Endothelial cell of umbilical vein (primary cell): ENCODE measurements at regions not wholly inside any gene's neighbourhood (a gene's known extent, or its start where the extent isn't known, plus 50 kb on each side); places are given as distances from the start of the nearest gene placed in this dataset.

Source experiments
- BruUV-seq: library from RNA; stranded (reverse); fragments of 400-500 nt; replicated peaks from 2 replicates; lab custom pipeline; 2021; lab: Mats Ljungman, UMichigan
- CTCF ChIA-PET: fragments of 300-600, 350-600 bp; sonication (Branson Sonifier 250); formaldehyde crosslinking; loops from one replicate; lab custom pipeline; 2021; ENCODE audit warnings: antibody characterized with exemption, inconsistent platforms; lab: Charles Lee
- POLR2A ChIA-PET: fragments of 300-600, 350-600 bp; sonication (Branson Sonifier 250); formaldehyde crosslinking; loops from one replicate; lab custom pipeline; 2021; ENCODE audit warnings: antibody characterized with exemption, inconsistent platforms; lab: Charles Lee
- DNase-seq: peaks from one replicate; pipeline ENCODE4 v3.0.0-alpha.2; 2011; ENCODE audit warnings: low read depth, low spot score
- FAIRE-seq: peaks from 2 replicates; lab custom pipeline; 2011; peaks lifted over from hg19 to GRCh38; lab: Jason Lieb, UNC
- H2AFZ ChIP-seq: 2 replicates; pipeline ENCODE4 v1.6.0; 2012; ENCODE audit warnings: low read depth, low read length, control low read depth, inconsistent platforms
- H3K27ac ChIP-seq: 2 replicates; pipeline ENCODE4 v1.5.1; 2011; ENCODE audit warnings: low read depth, mild to moderate bottlenecking, control low read depth, low read length, moderate library complexity; ENCODE audit not compliant: insufficient read depth
- H3K27me3 ChIP-seq, 2 experiments: 2 replicates each; pipeline versions ENCODE4 v1.6.0 to v1.6.1; 2011; ENCODE audit warnings: low read length in 2 of 2, mixed read lengths in 1 of 2; ENCODE audit not compliant: control insufficient read depth in 2 of 2, insufficient read depth in 2 of 2
- H3K36me3 ChIP-seq, 2 experiments: 2 replicates in 1 of 2; 3 replicates in 1 of 2; pipeline ENCODE4 v1.5.1; 2011; ENCODE audit warnings: low read length in 2 of 2, mild to moderate bottlenecking in 1 of 2, moderate library complexity in 1 of 2; ENCODE audit not compliant: control insufficient read depth in 2 of 2, insufficient read depth in 2 of 2; ENCODE audit errors: extremely low read depth in 1 of 2
- H3K4me1 ChIP-seq: 3 replicates; pipeline ENCODE4 v1.5.1; 2011; ENCODE audit warnings: mild to moderate bottlenecking, low read length; ENCODE audit not compliant: control insufficient read depth, insufficient read depth; ENCODE audit errors: extremely low read depth
- H3K4me2 ChIP-seq: 2 replicates; pipeline ENCODE4 v1.6.1; 2011; ENCODE audit warnings: low read length, control low read depth, mixed read lengths; ENCODE audit not compliant: insufficient read depth
- H3K4me3 ChIP-seq, 3 experiments: fragments of 200-600 bp in 1 of 3; sonication (generic), shearing (Covaris generic) in 1 of 3; replicated peaks in 1 of 3; 2 replicates each; pipeline ENCODE4 v1.5.1; 2011 to 2016; ENCODE audit warnings: control low read depth in 3 of 3, low read length in 3 of 3, mild to moderate bottlenecking in 2 of 3, inconsistent platforms in 1 of 3, low read depth in 1 of 3, moderate library complexity in 1 of 3; ENCODE audit not compliant: insufficient read depth in 1 of 3
- H3K79me2 ChIP-seq: 2 replicates; pipeline ENCODE4 v1.6.0; 2012; ENCODE audit warnings: low read length, inconsistent platforms; ENCODE audit not compliant: control insufficient read depth, insufficient read depth
- H3K9ac ChIP-seq: replicated peaks from 2 replicates; pipeline ENCODE3; 2011; ENCODE audit warnings: low read length, control low read depth; ENCODE audit not compliant: insufficient read depth; ENCODE audit errors: extremely low read depth
- H3K9me1 ChIP-seq: replicated peaks from 3 replicates; pipeline ENCODE4 v1.6.0; 2011; ENCODE audit warnings: mild to moderate bottlenecking, low read length; ENCODE audit not compliant: control insufficient read depth, insufficient read depth; ENCODE audit errors: extremely low read depth
- H3K9me3 ChIP-seq: replicated peaks from 2 replicates; pipeline ENCODE4 v1.5.1; 2012; ENCODE audit warnings: low read length, inconsistent platforms; ENCODE audit not compliant: control insufficient read depth, insufficient read depth
- H4K20me1 ChIP-seq: replicated peaks from 2 replicates; pipeline ENCODE3; 2011; ENCODE audit warnings: mild to moderate bottlenecking, low read length; ENCODE audit not compliant: control insufficient read depth, insufficient read depth; ENCODE audit errors: extremely low read depth
- EZH2 ChIP-seq: IDR thresholded peaks from 2 replicates; pipeline ENCODE4 v1.6.1; 2012; ENCODE audit warnings: borderline replicate concordance, low read depth, mild to moderate bottlenecking, moderate library complexity, low read length, inconsistent platforms; ENCODE audit not compliant: severe bottlenecking
- FOS ChIP-seq: IDR thresholded peaks from 2 replicates; pipeline ENCODE4 v1.6.1; 2011; ENCODE audit warnings: mild to moderate bottlenecking, low read length, moderate library complexity, borderline replicate concordance; ENCODE audit not compliant: insufficient read depth
- GATA2 ChIP-seq: IDR thresholded peaks from 2 replicates; pipeline ENCODE4 v1.7.0; 2011; ENCODE audit warnings: low read depth, mild to moderate bottlenecking, moderate library complexity, mixed read lengths, low read length; ENCODE audit not compliant: insufficient read length, insufficient read depth
- JUN ChIP-seq: IDR thresholded peaks from 2 replicates; pipeline ENCODE4 v1.6.1; 2011; ENCODE audit warnings: borderline replicate concordance, low read depth; ENCODE audit not compliant: insufficient read length, insufficient read depth
- MYC ChIP-seq: IDR thresholded peaks from one replicate; pipeline ENCODE4 v1.6.1; 2011; ENCODE audit warnings: mild to moderate bottlenecking, low read depth, low read length
- POLR2A ChIP-seq: IDR thresholded peaks from 2 replicates; pipeline ENCODE4 v1.6.1; 2012; ENCODE audit warnings: low read depth, mild to moderate bottlenecking, control low read depth, low read length
- POLR2AphosphoS5 ChIP-seq: IDR thresholded peaks from 2 replicates; pipeline ENCODE4 v1.6.1; 2012; ENCODE audit warnings: low read depth, mild to moderate bottlenecking, control low read depth, low read length, moderate library complexity; ENCODE audit not compliant: insufficient read depth
- dilution Hi-C: fragments of 300-500 bp; cut with MboI; formaldehyde crosslinking; loops from one replicate; pipeline ENCODE4 v1.15.0; 2019; ENCODE audit warnings: low sequenced_read_pairs; ENCODE audit not compliant: extremely low pct_ligation_motif_present
- intact Hi-C: fragments of 100-400 bp; cut with micrococcal nuclease; formaldehyde crosslinking; loops from one replicate; pipeline ENCODE4 v1.10.0; 2022
- TF ChIP-seq, protein P1 (sequence below), 2 donors: IDR thresholded peaks; 1 replicate in 1 of 2; 2 replicates in 1 of 2; pipeline ENCODE4 v1.5.1; 2011; ENCODE audit warnings: low read length in 2 of 2, mild to moderate bottlenecking in 2 of 2, moderate library complexity in 2 of 2, control low read depth in 1 of 2, inconsistent platforms in 1 of 2, low read depth in 1 of 2; ENCODE audit not compliant: insufficient read depth in 1 of 2; ENCODE audit errors: extremely low read depth in 1 of 2
- TF ChIP-seq, protein P2 (sequence below): IDR thresholded peaks from 2 replicates; pipeline ENCODE4 v1.6.1; 2011; ENCODE audit not compliant: insufficient read depth, insufficient read length

DNA sequence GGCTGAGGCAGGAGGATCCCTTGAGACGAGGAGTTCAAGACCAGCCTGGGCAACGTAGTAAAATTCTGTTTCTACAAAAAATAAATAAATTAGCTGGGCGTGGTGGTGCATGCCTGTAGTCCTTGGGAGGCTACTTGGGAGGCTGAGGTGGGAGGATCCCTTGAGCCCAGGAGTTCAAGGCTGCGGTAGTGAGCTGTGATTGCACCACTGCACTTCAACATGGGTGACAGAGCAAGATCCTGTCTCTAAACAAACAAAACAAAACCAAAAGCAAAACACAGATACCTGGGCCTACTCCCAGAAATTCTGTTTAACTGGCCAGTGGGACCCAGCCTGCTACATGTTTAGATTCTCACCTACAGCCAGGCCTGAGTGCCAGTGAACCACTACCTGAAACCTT, 74.6 kb upstream of the MEDAG start:
- POLR2A ChIA-PET: no interaction called here
- H3K27me3 ChIP-seq: peaks cover 0 to 9% of the 10 kb centered on the region in 2 experiments
- H3K4me3 ChIP-seq: no peak overlapping the region
- intact Hi-C loops (no loop called here), dilution Hi-C loops (no loop called here)
- no peaks in the 10 kb centered on the region for H3K9me3 ChIP-seq
- no peak overlapping the region for H3K27ac ChIP-seq
- H3K79me2 ChIP-seq: no peaks in the 10 kb centered on the region
- H2AFZ ChIP-seq: no peak overlapping the region
- no TSS peak for BruUV-seq
- FAIRE-seq: peak; percentile 33
- no peak overlapping the region for H3K9ac ChIP-seq
- H3K4me1 ChIP-seq: peaks cover 30% of the 10 kb centered on the region
- TF ChIP-seq, protein P1, sequence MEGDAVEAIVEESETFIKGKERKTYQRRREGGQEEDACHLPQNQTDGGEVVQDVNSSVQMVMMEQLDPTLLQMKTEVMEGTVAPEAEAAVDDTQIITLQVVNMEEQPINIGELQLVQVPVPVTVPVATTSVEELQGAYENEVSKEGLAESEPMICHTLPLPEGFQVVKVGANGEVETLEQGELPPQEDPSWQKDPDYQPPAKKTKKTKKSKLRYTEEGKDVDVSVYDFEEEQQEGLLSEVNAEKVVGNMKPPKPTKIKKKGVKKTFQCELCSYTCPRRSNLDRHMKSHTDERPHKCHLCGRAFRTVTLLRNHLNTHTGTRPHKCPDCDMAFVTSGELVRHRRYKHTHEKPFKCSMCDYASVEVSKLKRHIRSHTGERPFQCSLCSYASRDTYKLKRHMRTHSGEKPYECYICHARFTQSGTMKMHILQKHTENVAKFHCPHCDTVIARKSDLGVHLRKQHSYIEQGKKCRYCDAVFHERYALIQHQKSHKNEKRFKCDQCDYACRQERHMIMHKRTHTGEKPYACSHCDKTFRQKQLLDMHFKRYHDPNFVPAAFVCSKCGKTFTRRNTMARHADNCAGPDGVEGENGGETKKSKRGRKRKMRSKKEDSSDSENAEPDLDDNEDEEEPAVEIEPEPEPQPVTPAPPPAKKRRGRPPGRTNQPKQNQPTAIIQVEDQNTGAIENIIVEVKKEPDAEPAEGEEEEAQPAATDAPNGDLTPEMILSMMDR (IDR thresholded peaks at IDR 0.05; ENCODE audit: extremely low read depth in 1 of 2, insufficient read depth in 1 of 2, low read depth in 1 of 2, low read length in 2 of 2): no peak
- TF ChIP-seq POLR2A: no peak
- no peak for TF ChIP-seq MYC
- no peak for TF ChIP-seq JUN
- no peak for TF ChIP-seq GATA2
- no peak for TF ChIP-seq FOS
- TF ChIP-seq POLR2AphosphoS5: no peak
- TF ChIP-seq EZH2: no peak
- TF ChIP-seq, protein P2, sequence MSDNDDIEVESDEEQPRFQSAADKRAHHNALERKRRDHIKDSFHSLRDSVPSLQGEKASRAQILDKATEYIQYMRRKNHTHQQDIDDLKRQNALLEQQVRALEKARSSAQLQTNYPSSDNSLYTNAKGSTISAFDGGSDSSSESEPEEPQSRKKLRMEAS: no peak
- H4K20me1 ChIP-seq: no peaks in the 10 kb centered on the region
- CTCF ChIA-PET: interaction anchor here (1.3 to 1.9 kb wide), 2 partner anchors 13 to 213 kb away, joined by 4 to 5 read pairs; no protein-coding TSS in a partner anchor
- H3K36me3 ChIP-seq: no peaks in the 10 kb centered on the region
- no peaks in the 10 kb centered on the region for H3K9me1 ChIP-seq
- DNase-seq: no peak
- H3K4me2 ChIP-seq: no peak overlapping the region
